SK-N-SH treated with all-trans-retinoic acid at 6 μM for 48 hours (cell line): ENCODE measurements at regions not wholly inside any gene's neighbourhood (a gene's known extent, or its start where the extent isn't known, plus 50 kb on each side); places are given as distances from the start of the nearest gene placed in this dataset.

Source experiments
- ATAC-seq: fragments of 200-7000 bp; cut with Tn5 transposase; 3 replicates; pipeline ENCODE4 v1.9.1; 2020; ENCODE audit warnings: mild to moderate bottlenecking, moderate library complexity
- ARNTL ChIP-seq: fragments of 450-650 bp; formaldehyde crosslinking; IDR thresholded peaks from 2 replicates; pipeline ENCODE4 v1.5.0; 2020; ENCODE audit warnings: low read depth, mild to moderate bottlenecking, moderate library complexity, borderline replicate concordance
- BACH2 ChIP-seq: fragments of 250-450 bp; sonication (Bioruptor Pico); IDR thresholded peaks from 2 replicates; pipeline ENCODE4 v1.9.0; 2021; ENCODE audit warnings: mild to moderate bottlenecking, borderline replicate concordance
- CREB5 ChIP-seq: fragments of 250-450 bp; sonication (Bioruptor Pico); IDR thresholded peaks from 2 replicates; pipeline ENCODE4 v1.5.1; 2020; ENCODE audit warnings: low read depth, mild to moderate bottlenecking, moderate library complexity
- CSDC2 ChIP-seq: fragments of 250-450 bp; sonication (Bioruptor Pico); IDR thresholded peaks from 2 replicates; pipeline ENCODE4 v1.5.0; 2020; ENCODE audit warnings: mild to moderate bottlenecking, moderate library complexity
- CSRNP3 ChIP-seq: fragments of 250-450 bp; sonication (Bioruptor Pico); IDR thresholded peaks from 2 replicates; pipeline ENCODE4 v1.5.1; 2021; ENCODE audit warnings: mild to moderate bottlenecking, moderate library complexity
- GLIS3 ChIP-seq: fragments of 250-450 bp; sonication (Bioruptor Pico); IDR thresholded peaks from 2 replicates; pipeline ENCODE4 v1.5.0; 2020; ENCODE audit warnings: mild to moderate bottlenecking, moderate library complexity
- ISL1 ChIP-seq: fragments of 250-450 bp; sonication (Bioruptor Pico); IDR thresholded peaks from 2 replicates; pipeline ENCODE4 v2.1.2; 2022; ENCODE audit warnings: mild to moderate bottlenecking, moderate library complexity
- OSR1 ChIP-seq: fragments of 250-450 bp; sonication (Bioruptor Pico); IDR thresholded peaks from 2 replicates; pipeline ENCODE4 v1.8.0; 2022; ENCODE audit warnings: moderate library complexity, mild to moderate bottlenecking, inconsistent platforms
- PATZ1 ChIP-seq: fragments of 250-450 bp; sonication (Bioruptor Pico); IDR thresholded peaks from 2 replicates; pipeline ENCODE4 v1.8.0; 2020; ENCODE audit warnings: mild to moderate bottlenecking, moderate library complexity, borderline replicate concordance
- POU6F1 ChIP-seq: fragments of 250-450 bp; sonication (Bioruptor Pico); IDR thresholded peaks from 2 replicates; pipeline ENCODE4 v1.8.0; 2021; ENCODE audit warnings: low read depth, mild to moderate bottlenecking, moderate library complexity, borderline replicate concordance
- PPARA ChIP-seq: fragments of 250-450 bp; sonication (Bioruptor Pico); IDR thresholded peaks from 2 replicates; pipeline ENCODE4 v1.5.0; 2020; ENCODE audit warnings: mild to moderate bottlenecking, borderline replicate concordance
- SNAI2 ChIP-seq: fragments of 250-450 bp; sonication (Bioruptor Pico); IDR thresholded peaks from 2 replicates; pipeline ENCODE4 v1.5.0; 2020; ENCODE audit warnings: mild to moderate bottlenecking, moderate library complexity
- TCF4 ChIP-seq: fragments of 250-450 bp; sonication (Bioruptor Pico); IDR thresholded peaks from 2 replicates; pipeline ENCODE4 v1.8.0; 2021; ENCODE audit warnings: mild to moderate bottlenecking, moderate library complexity, borderline replicate concordance
- TOX ChIP-seq: fragments of 250-450 bp; sonication (Bioruptor Pico); IDR thresholded peaks from 2 replicates; pipeline ENCODE4 v1.8.0; 2021; ENCODE audit warnings: mild to moderate bottlenecking, moderate library complexity, borderline replicate concordance
- TSHZ2 ChIP-seq: fragments of 250-450 bp; sonication (Bioruptor Pico); IDR thresholded peaks from 2 replicates; pipeline ENCODE4 v1.5.0; 2020; ENCODE audit warnings: mild to moderate bottlenecking, moderate library complexity
- ZC3H10 ChIP-seq: fragments of 250-450 bp; sonication (Bioruptor Pico); IDR thresholded peaks from 2 replicates; pipeline ENCODE4 v1.5.1; 2021; ENCODE audit warnings: mild to moderate bottlenecking, moderate library complexity
- ZFP3 ChIP-seq: fragments of 250-450 bp; sonication (Bioruptor Pico); IDR thresholded peaks from 2 replicates; pipeline ENCODE4 v1.5.0; 2020; ENCODE audit warnings: mild to moderate bottlenecking, moderate library complexity
- ZFP30 ChIP-seq: fragments of 450-650 bp; formaldehyde crosslinking; IDR thresholded peaks from 2 replicates; pipeline ENCODE4 v1.5.0; 2022; ENCODE audit warnings: mild to moderate bottlenecking, moderate library complexity
- ZNF565 ChIP-seq: fragments of 450-650 bp; formaldehyde crosslinking; conservative IDR thresholded peaks from 2 replicates; pipeline ENCODE4 v1.5.0; 2020; ENCODE audit warnings: low read depth, mild to moderate bottlenecking, moderate library complexity
- ZNF70 ChIP-seq: fragments of 450-650 bp; formaldehyde crosslinking; IDR thresholded peaks from 2 replicates; pipeline ENCODE4 v1.5.0; 2020; ENCODE audit warnings: mild to moderate bottlenecking, moderate library complexity
- ZNF8 ChIP-seq: fragments of 450-650 bp; formaldehyde crosslinking; IDR thresholded peaks from 2 replicates; pipeline ENCODE4 v1.5.0; 2020; ENCODE audit warnings: mild to moderate bottlenecking, moderate library complexity

GRCh38 chr14:86990396-86990795 is 1002.6 kb downstream of the GALC start:
- TF ChIP-seq ZC3H10 (CRISPR knock-in tag) (no peak), ZNF8 (CRISPR knock-in tag) (no peak), ZNF70 (no peak), BACH2 (no peak), PATZ1 (CRISPR knock-in tag) (no peak), GLIS3 (CRISPR knock-in tag) (no peak), SNAI2 (CRISPR knock-in tag) (no peak), CREB5 (CRISPR knock-in tag) (no peak), TCF4 (CRISPR knock-in tag) (no peak), ZFP3 (no peak), CSDC2 (no peak), CSRNP3 (CRISPR knock-in tag) (no peak), ISL1 (CRISPR knock-in tag) (no peak)
- no peak for ATAC-seq

- TF ChIP-seq ZFP30 (CRISPR knock-in tag) (no peak), TOX (CRISPR knock-in tag) (no peak), PPARA (CRISPR knock-in tag) (no peak), TCF4 (CRISPR knock-in tag) (no peak), BACH2 (no peak), ZNF565 (no peak), ZFP3 (no peak), CSDC2 (no peak)
- no peak for ATAC-seq
Observed at GRCh38 chr14:86989285-86989684, 1003.7 kb downstream of the GALC start.

GRCh38 chr14:86987966-86988365 is 1005.0 kb downstream of the GALC start:
- ATAC-seq: no peak

More at GRCh38 chr14:86987966-86988365, 1005.0 kb downstream of the GALC start:
- TF ChIP-seq OSR1 (CRISPR knock-in tag): no peak
- no peak for TF ChIP-seq CSRNP3 (CRISPR knock-in tag)
- TF ChIP-seq ZC3H10 (CRISPR knock-in tag): no peak
- TF ChIP-seq ZNF8 (CRISPR knock-in tag): no peak
- TF ChIP-seq ZNF70: no peak
- TF ChIP-seq POU6F1 (CRISPR knock-in tag): no peak
- TF ChIP-seq TOX (CRISPR knock-in tag): no peak
- no peak for TF ChIP-seq ISL1 (CRISPR knock-in tag)
- no peak for TF ChIP-seq BACH2
- TF ChIP-seq GLIS3 (CRISPR knock-in tag): no peak
- TF ChIP-seq PPARA (CRISPR knock-in tag): no peak
- TF ChIP-seq SNAI2 (CRISPR knock-in tag): no peak
- TF ChIP-seq PATZ1 (CRISPR knock-in tag): no peak
- TF ChIP-seq TSHZ2 (CRISPR knock-in tag): no peak
- no peak for TF ChIP-seq ZFP3
- no peak for TF ChIP-seq ZNF565
- TF ChIP-seq ZFP30 (CRISPR knock-in tag): no peak
- TF ChIP-seq CSDC2: no peak
- no peak for TF ChIP-seq TCF4 (CRISPR knock-in tag)
- no peak for TF ChIP-seq ARNTL (CRISPR knock-in tag)
